ENCODE measurements at regions not wholly inside any gene's neighbourhood (a gene's known extent, or its start where the extent isn't known, plus 50 kb on each side); places are given as distances from the start of the nearest gene placed in this dataset.
"Not testable (repeated sequence)": the region's sequence is repeated elsewhere in the genome, so short reads cannot be mapped to it uniquely, and the experiment has no call there.

DNA sequence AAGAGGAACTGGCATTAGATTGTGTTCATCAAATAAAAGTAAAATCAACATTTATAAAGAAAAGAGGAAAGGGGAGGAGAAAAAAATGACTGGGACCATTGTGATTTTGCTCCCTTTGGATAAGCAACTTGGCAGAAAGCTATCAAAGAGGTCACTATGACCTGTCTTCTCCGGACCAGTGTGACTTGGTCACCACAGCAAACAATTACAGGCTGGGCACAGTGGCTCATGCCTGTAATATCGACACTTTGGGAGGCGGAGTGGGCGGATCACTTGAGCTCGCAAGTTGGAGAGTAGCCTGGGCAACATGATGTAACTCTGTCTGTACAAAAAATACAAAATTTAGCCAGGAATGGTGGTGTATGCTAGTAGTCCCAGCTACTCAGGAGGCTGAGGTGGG is 55.5 kb upstream of the PPIAL4F start:
- H3K9me3 ChIP-seq; H2AFZ ChIP-seq (ENCODE audit: low read depth); H3K4me2 ChIP-seq; H4K20me1 ChIP-seq (ENCODE audit: insufficient read depth); CTCF ChIA-PET; H3K9me2 ChIP-seq; POLR2A ChIA-PET; H3K36me3 ChIP-seq (replicated peaks in 1 of 2; ENCODE audit: control insufficient read depth in 1 of 2, insufficient read depth in 2 of 2, low read length in 1 of 2); DNase-seq; H3K4me1 ChIP-seq (ENCODE audit: control insufficient read depth in 1 of 2, insufficient read depth in 2 of 2, low read depth in 1 of 2, low read length in 1 of 2); H3F3A ChIP-seq (replicated peaks; ENCODE audit: insufficient read depth); H3K4me3 ChIP-seq (ENCODE audit: low read depth in 2 of 2, low read length in 1 of 2); H3K79me2 ChIP-seq (ENCODE audit: insufficient read depth); H3K27ac ChIP-seq (ENCODE audit: low read depth in 2 of 2, low read length in 1 of 2); H3K9ac ChIP-seq; H3K27me3 ChIP-seq (ENCODE audit: insufficient read depth): not testable (repeated sequence)
- 86% methylated on average over 4 of the region's 5 CpGs for WGBS (ENCODE audit: low lambda C conversion rate)

GRCh38 chr1:144538736-144539135 is 54.0 kb upstream of the PPIAL4F start:
- H3K4me1 ChIP-seq (ENCODE audit: control insufficient read depth in 1 of 2, insufficient read depth in 2 of 2, low read depth in 1 of 2, low read length in 1 of 2); DNase-seq; H3K9me3 ChIP-seq; H3K27ac ChIP-seq (ENCODE audit: low read depth in 2 of 2, low read length in 1 of 2); H3K79me2 ChIP-seq (ENCODE audit: insufficient read depth); CTCF ChIA-PET; H3F3A ChIP-seq (replicated peaks; ENCODE audit: insufficient read depth); H4K20me1 ChIP-seq (ENCODE audit: insufficient read depth); H2AFZ ChIP-seq (ENCODE audit: low read depth); H3K9ac ChIP-seq; H3K9me2 ChIP-seq; H3K36me3 ChIP-seq (replicated peaks in 1 of 2; ENCODE audit: control insufficient read depth in 1 of 2, insufficient read depth in 2 of 2, low read length in 1 of 2); H3K4me3 ChIP-seq (ENCODE audit: low read depth in 2 of 2, low read length in 1 of 2); H3K4me2 ChIP-seq; POLR2A ChIA-PET; H3K27me3 ChIP-seq (ENCODE audit: insufficient read depth): not testable (repeated sequence)
- WGBS (ENCODE audit: low lambda C conversion rate), result 74% methylated on average over 6 of the region's 6 CpGs

DNA sequence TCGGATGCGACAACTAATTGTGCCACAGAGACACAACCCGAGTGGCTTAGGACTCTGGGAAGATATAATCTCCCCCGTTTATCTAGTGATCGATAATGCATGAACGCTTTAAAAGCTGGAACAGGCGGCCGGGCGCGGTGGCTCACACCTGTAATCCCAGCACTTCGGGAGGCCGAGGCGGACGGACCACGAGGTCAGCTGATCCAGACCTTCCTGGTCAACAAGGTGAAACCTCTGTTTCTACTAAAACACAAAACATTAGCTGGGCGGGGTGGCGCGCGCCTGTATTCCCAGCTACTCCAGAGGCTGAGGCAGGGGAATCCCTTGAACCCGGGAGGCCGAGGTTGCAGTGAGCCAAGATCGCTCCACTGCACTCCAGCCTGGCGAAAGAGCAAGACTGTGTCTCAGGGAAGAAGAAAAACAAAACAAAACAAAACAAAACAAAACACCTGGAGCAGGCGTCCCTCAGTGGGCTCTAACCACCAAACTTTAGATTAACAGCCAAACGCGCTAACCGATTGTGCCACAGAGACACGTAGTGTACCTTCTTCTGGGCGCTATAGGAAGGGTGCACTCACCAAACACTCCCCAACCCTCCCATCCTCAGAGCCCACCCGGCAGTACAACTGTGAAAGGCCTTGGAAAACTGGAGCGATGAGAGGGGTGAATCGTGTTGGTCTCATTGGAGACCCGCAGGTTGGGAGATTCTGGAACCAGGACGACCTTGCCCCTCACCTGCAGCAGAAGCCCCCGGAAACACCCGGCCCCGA is 53.3 kb upstream of the PPIAL4F start:
- H3K9me2 ChIP-seq; H3K4me1 ChIP-seq (ENCODE audit: control insufficient read depth in 1 of 2, insufficient read depth in 2 of 2, low read depth in 1 of 2, low read length in 1 of 2); H4K20me1 ChIP-seq (ENCODE audit: insufficient read depth); H3K27me3 ChIP-seq (ENCODE audit: insufficient read depth); H2AFZ ChIP-seq (ENCODE audit: low read depth); H3K4me2 ChIP-seq; H3K36me3 ChIP-seq (replicated peaks in 1 of 2; ENCODE audit: control insufficient read depth in 1 of 2, insufficient read depth in 2 of 2, low read length in 1 of 2); DNase-seq; H3K4me3 ChIP-seq (ENCODE audit: low read depth in 2 of 2, low read length in 1 of 2); H3K27ac ChIP-seq (ENCODE audit: low read depth in 2 of 2, low read length in 1 of 2); H3K9me3 ChIP-seq; CTCF ChIA-PET; H3K79me2 ChIP-seq (ENCODE audit: insufficient read depth); H3F3A ChIP-seq (replicated peaks; ENCODE audit: insufficient read depth); H3K9ac ChIP-seq; POLR2A ChIA-PET: not testable (repeated sequence)
- WGBS (ENCODE audit: low lambda C conversion rate), result 78% methylated on average over 23 of the region's 37 CpGs

Small RNA genes in the stretch of these regions (small RNA-seq; reads per million reads assigned to genes)
- gene RF00003, result 1.6 to 208 (median 13.5) reads per million in 7 experiments

All from SK-N-SH (cell line).